H9 (cell line): ENCODE measurements at regions not wholly inside any gene's neighbourhood (a gene's known extent, or its start where the extent isn't known, plus 50 kb on each side); places are given as distances from the start of the nearest gene placed in this dataset.

Experiments
- DNase-seq: peaks from one replicate; pipeline ENCODE4 v3.0.0-alpha.2; 2017
- H2AFZ ChIP-seq: one replicate; pipeline ENCODE4 v1.6.1; 2013; ENCODE audit warnings: mild to moderate bottlenecking, low read length, control low read depth, moderate library complexity
- H2AK5ac ChIP-seq: 2 replicates; pipeline ENCODE4 v1.6.1; 2013; ENCODE audit warnings: low read length, control low read depth, mixed read lengths; ENCODE audit not compliant: insufficient read length
- H2BK120ac ChIP-seq: one replicate; pipeline ENCODE4 v1.6.1; 2013; ENCODE audit warnings: low read depth, mild to moderate bottlenecking, low read length, control low read depth, inconsistent platforms; ENCODE audit not compliant: poor library complexity, severe bottlenecking
- H2BK12ac ChIP-seq: 2 replicates; pipeline ENCODE4 v1.6.1; 2013; ENCODE audit warnings: low read length, control low read depth, mixed read lengths, low read depth; ENCODE audit not compliant: insufficient read length
- H2BK15ac ChIP-seq: 2 replicates; pipeline ENCODE4 v1.6.1; 2013; ENCODE audit warnings: low read depth, low read length, control low read depth
- H2BK20ac ChIP-seq: one replicate; pipeline ENCODE4 v1.6.1; 2013; ENCODE audit warnings: low read depth, mild to moderate bottlenecking, low read length, control low read depth, inconsistent platforms; ENCODE audit not compliant: poor library complexity, severe bottlenecking
- H2BK5ac ChIP-seq: 2 replicates; pipeline ENCODE4 v1.6.1; 2013; ENCODE audit warnings: low read length, control low read depth, mixed read lengths; ENCODE audit not compliant: insufficient read length
- H3K14ac ChIP-seq: 2 replicates; pipeline ENCODE4 v1.6.1; 2013; ENCODE audit warnings: low read length, control low read depth; ENCODE audit not compliant: insufficient read depth
- H3K18ac ChIP-seq: 2 replicates; pipeline ENCODE4 v1.6.1; 2013; ENCODE audit warnings: low read depth, mild to moderate bottlenecking, mixed read lengths, low read length, control low read depth; ENCODE audit not compliant: insufficient read length
- H3K23ac ChIP-seq: 2 replicates; pipeline ENCODE4 v1.6.1; 2013; ENCODE audit warnings: low read length, control low read depth, mixed read lengths, low read depth; ENCODE audit not compliant: insufficient read length
- H3K23me2 ChIP-seq: 2 replicates; pipeline ENCODE4 v1.6.1; 2013; ENCODE audit warnings: low read depth, mild to moderate bottlenecking, mixed read lengths, low read length, control low read depth; ENCODE audit not compliant: insufficient read length, poor library complexity, severe bottlenecking
- H3K27ac ChIP-seq: 2 replicates; pipeline ENCODE4 v1.5.1; 2013; ENCODE audit warnings: low read length, control low read depth, mixed read lengths, low read depth; ENCODE audit not compliant: insufficient read length
- H3K27me3 ChIP-seq: 2 replicates; pipeline ENCODE4 v1.6.1; 2013; ENCODE audit warnings: low read length, control low read depth, inconsistent platforms; ENCODE audit not compliant: insufficient read depth
- H3K4ac ChIP-seq: 2 replicates; pipeline ENCODE4 v1.6.1; 2013; ENCODE audit warnings: low read depth, mild to moderate bottlenecking, control low read depth, inconsistent platforms, low read length, moderate library complexity
- H3K4me1 ChIP-seq: 2 replicates; pipeline ENCODE4 v1.6.1; 2013; ENCODE audit warnings: low read length, control low read depth, inconsistent platforms; ENCODE audit not compliant: insufficient read depth
- H3K4me2 ChIP-seq: 2 replicates; pipeline ENCODE4 v1.6.1; 2013; ENCODE audit warnings: low read length, control low read depth, mixed read lengths; ENCODE audit not compliant: insufficient read length, insufficient read depth
- H3K56ac ChIP-seq: 2 replicates; pipeline ENCODE4 v1.6.1; 2013; ENCODE audit warnings: low read depth, mild to moderate bottlenecking, mixed read lengths, low read length, control low read depth; ENCODE audit not compliant: insufficient read length
- H3K79me1 ChIP-seq: 2 replicates; pipeline ENCODE4 v1.6.1; 2013; ENCODE audit warnings: low read depth, mild to moderate bottlenecking, moderate library complexity, low read length, control low read depth, inconsistent platforms; ENCODE audit not compliant: insufficient read depth, poor library complexity, severe bottlenecking
- H3K79me2 ChIP-seq: 2 replicates; pipeline ENCODE4 v1.6.1; 2013; ENCODE audit warnings: low read length, control low read depth, inconsistent platforms; ENCODE audit not compliant: insufficient read depth
- H3K9ac ChIP-seq: 2 replicates; pipeline ENCODE4 v1.6.1; 2013; ENCODE audit warnings: low read length, control low read depth, mixed read lengths; ENCODE audit not compliant: insufficient read length; ENCODE audit errors: extremely low read depth
- H3K9me3 ChIP-seq: one replicate; pipeline ENCODE4 v1.6.1; 2013; ENCODE audit warnings: low read depth, low read length, inconsistent platforms; ENCODE audit not compliant: control insufficient read depth
- H3T11ph ChIP-seq: one replicate; pipeline ENCODE4 v1.6.1; 2013; ENCODE audit warnings: mild to moderate bottlenecking, low read length, control low read depth, inconsistent platforms
- H4K20me1 ChIP-seq: one replicate; pipeline ENCODE4 v1.6.1; 2013; ENCODE audit not compliant: control insufficient read depth, insufficient read length, insufficient read depth
- H4K5ac ChIP-seq: 2 replicates; pipeline ENCODE4 v1.6.1; 2013; ENCODE audit warnings: low read depth, mild to moderate bottlenecking, mixed read lengths, low read length, control low read depth; ENCODE audit not compliant: insufficient read length
- H4K8ac ChIP-seq: replicated peaks from 2 replicates; pipeline ENCODE4 v1.6.1; 2013; ENCODE audit warnings: low read length, control low read depth, mixed read lengths, low read depth; ENCODE audit not compliant: insufficient read length
- H4K91ac ChIP-seq: 2 replicates; pipeline ENCODE4 v1.6.1; 2013; ENCODE audit warnings: low read depth, mild to moderate bottlenecking, moderate library complexity, mixed read lengths, low read length, control low read depth; ENCODE audit not compliant: insufficient read length
- H3K27ac Mint-ChIP-seq, 3 experiments: 2 replicates in 2 of 3; 3 replicates in 1 of 3; pipeline ENCODE4 v1.8.0; 2020 to 2021; ENCODE audit warnings: mixed read lengths in 3 of 3, mild to moderate bottlenecking in 1 of 3, moderate library complexity in 1 of 3
- H3K27me3 Mint-ChIP-seq: 2 replicates; pipeline ENCODE4 v1.8.0; 2021; ENCODE audit warnings: low read depth, mild to moderate bottlenecking, moderate library complexity, mixed read lengths
- H3K36me3 Mint-ChIP-seq, 3 experiments: 2 replicates in 2 of 3; 3 replicates in 1 of 3; pipeline ENCODE4 v1.8.0; 2020 to 2021; ENCODE audit warnings: low read depth in 3 of 3, mixed read lengths in 3 of 3; ENCODE audit not compliant: insufficient read depth in 1 of 3
- H3K4me1 Mint-ChIP-seq, 2 experiments: 2 replicates each; pipeline ENCODE4 v1.8.0; 2020; ENCODE audit warnings: mixed read lengths in 2 of 2
- H3K4me3 Mint-ChIP-seq, 2 experiments: 2 replicates in 1 of 2; 3 replicates in 1 of 2; pipeline ENCODE4 v1.8.0; 2020 to 2021; ENCODE audit warnings: mild to moderate bottlenecking in 2 of 2, mixed read lengths in 2 of 2, moderate library complexity in 1 of 2
- H3K9me3 Mint-ChIP-seq, 2 experiments: 2 replicates in 1 of 2; 3 replicates in 1 of 2; pipeline ENCODE4 v1.8.0; 2020; ENCODE audit warnings: mild to moderate bottlenecking in 2 of 2, mixed read lengths in 2 of 2, moderate library complexity in 1 of 2
- WGBS: extraction: QIAGEN DNeasy Blood & Tissue Kit; methylation state at CpG from one replicate; pipeline ENCODE4 v1.1.7; 2013; ENCODE audit warnings: missing lambda C conversion rate, low lambda C conversion rate, mixed read lengths; ENCODE audit not compliant: insufficient read length; ENCODE audit errors: extremely low coverage; 5-methylcytosine and 5-hydroxymethylcytosine counted together
- TF ChIP-seq, protein P1 (sequence below): fragments of 200-600 bp; sonication (generic); conservative IDR thresholded peaks from 3 replicates; pipeline ENCODE4 v1.8.0; 2021; ENCODE audit warnings: antibody characterized with exemption, mild to moderate bottlenecking

- no peaks in the 10 kb centered on the region for H3K9me3 Mint-ChIP-seq
- TF ChIP-seq, protein P1, sequence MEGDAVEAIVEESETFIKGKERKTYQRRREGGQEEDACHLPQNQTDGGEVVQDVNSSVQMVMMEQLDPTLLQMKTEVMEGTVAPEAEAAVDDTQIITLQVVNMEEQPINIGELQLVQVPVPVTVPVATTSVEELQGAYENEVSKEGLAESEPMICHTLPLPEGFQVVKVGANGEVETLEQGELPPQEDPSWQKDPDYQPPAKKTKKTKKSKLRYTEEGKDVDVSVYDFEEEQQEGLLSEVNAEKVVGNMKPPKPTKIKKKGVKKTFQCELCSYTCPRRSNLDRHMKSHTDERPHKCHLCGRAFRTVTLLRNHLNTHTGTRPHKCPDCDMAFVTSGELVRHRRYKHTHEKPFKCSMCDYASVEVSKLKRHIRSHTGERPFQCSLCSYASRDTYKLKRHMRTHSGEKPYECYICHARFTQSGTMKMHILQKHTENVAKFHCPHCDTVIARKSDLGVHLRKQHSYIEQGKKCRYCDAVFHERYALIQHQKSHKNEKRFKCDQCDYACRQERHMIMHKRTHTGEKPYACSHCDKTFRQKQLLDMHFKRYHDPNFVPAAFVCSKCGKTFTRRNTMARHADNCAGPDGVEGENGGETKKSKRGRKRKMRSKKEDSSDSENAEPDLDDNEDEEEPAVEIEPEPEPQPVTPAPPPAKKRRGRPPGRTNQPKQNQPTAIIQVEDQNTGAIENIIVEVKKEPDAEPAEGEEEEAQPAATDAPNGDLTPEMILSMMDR, result no peak
- Histone ChIP-seq H4K5ac (no peak overlapping the region), H2BK5ac (no peak overlapping the region), H3K4me1 (no peaks in the 10 kb centered on the region; the same call in 1 of the 2 replicates), H3K18ac (no peak overlapping the region), H3K27me3 (no peaks in the 10 kb centered on the region), H3K23me2 (no peaks in the 10 kb centered on the region), H2BK12ac (no peak overlapping the region), H4K91ac (no peak overlapping the region), H2AK5ac (no peak overlapping the region), H3K79me2 (no peaks in the 10 kb centered on the region), H3K23ac (no peak overlapping the region), H2BK20ac (no peak overlapping the region), H3K9me3 (no peaks in the 10 kb centered on the region), H3T11ph (no peak overlapping the region), H3K4ac (no peak overlapping the region), H2AFZ (no peak overlapping the region), H3K27ac (no peak overlapping the region), H3K4me2 (no peak overlapping the region), H2BK120ac (no peak overlapping the region), H2BK15ac (no peak overlapping the region), H3K9ac (no peak overlapping the region), H3K14ac (no peak overlapping the region), H3K56ac (no peak overlapping the region), H4K8ac (no peak overlapping the region), H4K20me1 (no peaks in the 10 kb centered on the region), H3K79me1 (no peaks in the 10 kb centered on the region)
- no peak overlapping the region for H3K27ac Mint-ChIP-seq
- no peaks in the 10 kb centered on the region for H3K36me3 Mint-ChIP-seq
- no CpG with 5 or more reads among the region's 1 CpG for WGBS
- H3K4me3 Mint-ChIP-seq, result no peak overlapping the region
- H3K27me3 Mint-ChIP-seq, result peaks cover 1% of the 10 kb centered on the region
- no peak for DNase-seq
- H3K4me1 Mint-ChIP-seq, result no peaks in the 10 kb centered on the region
These were observed 1136.0 kb downstream of the FLRT2 start for GRCh38 chr14:86665975-86666374.
